Skeletal muscle tissue (tissue), 3 donors: ENCODE measurements at regions not wholly inside any gene's neighbourhood (a gene's known extent, or its start where the extent isn't known, plus 50 kb on each side); places are given as distances from the start of the nearest gene placed in this dataset.

Experiments
- H3K27ac ChIP-seq: one replicate; pipeline ENCODE4 v1.7.0; 2013; ENCODE audit warnings: mild to moderate bottlenecking, low read depth, low read length, inconsistent platforms
- H3K27me3 ChIP-seq, 3 donors: one replicate each; pipeline ENCODE4 v1.7.0; 2013; ENCODE audit warnings: low read length in 3 of 3; ENCODE audit not compliant: control insufficient read depth in 3 of 3, insufficient read depth in 3 of 3
- H3K36me3 ChIP-seq, 3 donors: one replicate each; pipeline ENCODE4 v1.7.0; 2013; ENCODE audit warnings: low read length in 3 of 3; ENCODE audit not compliant: control insufficient read depth in 3 of 3, insufficient read depth in 3 of 3
- H3K4me1 ChIP-seq, 3 donors: one replicate each; pipeline ENCODE4 v1.7.0; 2013; ENCODE audit warnings: low read length in 3 of 3, mild to moderate bottlenecking in 3 of 3; ENCODE audit not compliant: control insufficient read depth in 3 of 3, insufficient read depth in 3 of 3
- H3K4me3 ChIP-seq, 3 donors: one replicate each; pipeline ENCODE4 v1.7.0; 2013; ENCODE audit warnings: low read length in 3 of 3
- H3K9ac ChIP-seq, 3 donors: one replicate each; pipeline ENCODE4 v1.7.0; 2013; ENCODE audit warnings: low read length in 3 of 3, mild to moderate bottlenecking in 3 of 3, moderate library complexity in 2 of 3, low read depth in 1 of 3
- H3K9me3 ChIP-seq, 3 donors: one replicate each; pipeline ENCODE4 v1.7.0; 2013; ENCODE audit warnings: low read length in 3 of 3; ENCODE audit not compliant: control insufficient read depth in 3 of 3
- donor health status: Osteomylitis.

- peaks cover 0 to 2% (median 0%) of the 10 kb centered on the region in 3 donors for H3K27me3 ChIP-seq
- H3K27ac ChIP-seq = no peak overlapping the region
- H3K4me3 ChIP-seq = no peak overlapping the region
- H3K4me1 ChIP-seq = no peaks in the 10 kb centered on the region
- H3K36me3 ChIP-seq = no peaks in the 10 kb centered on the region
- no peaks in the 10 kb centered on the region for H3K9me3 ChIP-seq
- H3K9ac ChIP-seq = no peak overlapping the region
Observed at GRCh38 chr20:52645822-52646221, 326.3 kb upstream of the TSHZ2 start.

GRCh38 chr20:52643034-52643433 lies 329.1 kb upstream of the TSHZ2 start:
- Histone ChIP-seq H3K9ac (no peak overlapping the region), H3K4me3 (no peak overlapping the region), H3K36me3 (no peaks in the 10 kb centered on the region), H3K9me3 (no peaks in the 10 kb centered on the region), H3K27ac (no peak overlapping the region), H3K27me3 (peaks cover 0 to 2% (median 0%) of the 10 kb centered on the region in 3 donors), H3K4me1 (no peaks in the 10 kb centered on the region)

GRCh38 chr20:52637201-52637600 lies 335.0 kb upstream of the TSHZ2 start:
- Histone ChIP-seq H3K27ac (no peak overlapping the region), H3K27me3 (no peaks in the 10 kb centered on the region), H3K4me3 (no peak overlapping the region), H3K36me3 (no peaks in the 10 kb centered on the region), H3K4me1 (no peaks in the 10 kb centered on the region), H3K9me3 (no peaks in the 10 kb centered on the region), H3K9ac (no peak overlapping the region)

GRCh38 chr20:52631469-52631868 lies 340.7 kb upstream of the TSHZ2 start:
- Histone ChIP-seq H3K36me3 (no peaks in the 10 kb centered on the region), H3K9me3 (peaks cover 0 to 3% (median 0%) of the 10 kb centered on the region in 3 donors), H3K4me3 (no peak overlapping the region), H3K4me1 (no peaks in the 10 kb centered on the region), H3K9ac (no peak overlapping the region), H3K27me3 (no peaks in the 10 kb centered on the region), H3K27ac (no peak overlapping the region)

GRCh38 chr20:52630138-52630537 lies 342.0 kb upstream of the TSHZ2 start:
- H3K36me3 ChIP-seq = no peaks in the 10 kb centered on the region
- no peak overlapping the region for H3K9ac ChIP-seq
- no peak overlapping the region for H3K27ac ChIP-seq
- H3K4me3 ChIP-seq = no peak overlapping the region
- peaks cover 0 to 3% (median 0%) of the 10 kb centered on the region in 3 donors for H3K9me3 ChIP-seq
- no peaks in the 10 kb centered on the region for H3K4me1 ChIP-seq
- H3K27me3 ChIP-seq = no peaks in the 10 kb centered on the region

- H3K27me3 ChIP-seq = no peaks in the 10 kb centered on the region
- H3K36me3 ChIP-seq = no peaks in the 10 kb centered on the region
- H3K9me3 ChIP-seq = no peaks in the 10 kb centered on the region
Observed at GRCh38 chr20:52624281-52624680, 347.9 kb upstream of the TSHZ2 start.

GRCh38 chr20:52622081-52622480 lies 350.1 kb upstream of the TSHZ2 start:
- H3K27ac ChIP-seq = no peak overlapping the region
- H3K4me3 ChIP-seq = no peak overlapping the region
- no peaks in the 10 kb centered on the region for H3K9me3 ChIP-seq
- H3K4me1 ChIP-seq = no peaks in the 10 kb centered on the region
- no peaks in the 10 kb centered on the region for H3K27me3 ChIP-seq
- no peaks in the 10 kb centered on the region for H3K36me3 ChIP-seq
- no peak overlapping the region for H3K9ac ChIP-seq

More at GRCh38 chr20:52624281-52624680, 347.9 kb upstream of the TSHZ2 start:
- Histone ChIP-seq H3K4me1 (no peaks in the 10 kb centered on the region), H3K4me3 (no peak overlapping the region), H3K9ac (no peak overlapping the region), H3K27ac (no peak overlapping the region)

GRCh38 chr20:52621401-52621800 lies 350.8 kb upstream of the TSHZ2 start:
- Histone ChIP-seq H3K36me3 (no peaks in the 10 kb centered on the region), H3K27me3 (no peaks in the 10 kb centered on the region), H3K9me3 (no peaks in the 10 kb centered on the region), H3K9ac (no peak overlapping the region), H3K4me1 (no peaks in the 10 kb centered on the region), H3K4me3 (no peak overlapping the region), H3K27ac (no peak overlapping the region)

- H3K4me3 ChIP-seq = no peak overlapping the region
- no peaks in the 10 kb centered on the region for H3K36me3 ChIP-seq
Observed at GRCh38 chr20:52619671-52620070, 352.5 kb upstream of the TSHZ2 start.

GRCh38 chr20:52619101-52619500 lies 353.1 kb upstream of the TSHZ2 start:
- Histone ChIP-seq H3K27me3 (no peaks in the 10 kb centered on the region), H3K9me3 (no peaks in the 10 kb centered on the region), H3K27ac (no peak overlapping the region), H3K36me3 (no peaks in the 10 kb centered on the region), H3K4me3 (no peak overlapping the region), H3K9ac (no peak overlapping the region), H3K4me1 (no peaks in the 10 kb centered on the region)

More at GRCh38 chr20:52619671-52620070, 352.5 kb upstream of the TSHZ2 start:
- Histone ChIP-seq H3K4me1 (no peaks in the 10 kb centered on the region), H3K9me3 (no peaks in the 10 kb centered on the region), H3K27ac (no peak overlapping the region), H3K9ac (no peak overlapping the region), H3K27me3 (no peaks in the 10 kb centered on the region)

- Histone ChIP-seq H3K27ac (no peak overlapping the region), H3K27me3 (no peaks in the 10 kb centered on the region), H3K36me3 (no peaks in the 10 kb centered on the region)
Observed at GRCh38 chr20:52616629-52617028, 355.5 kb upstream of the TSHZ2 start.

More at GRCh38 chr20:52616629-52617028, 355.5 kb upstream of the TSHZ2 start:
- no peak overlapping the region for H3K4me3 ChIP-seq
- H3K9me3 ChIP-seq = peaks cover 0 to 4% (median 0%) of the 10 kb centered on the region in 3 donors
- no peaks in the 10 kb centered on the region for H3K4me1 ChIP-seq
- no peak overlapping the region for H3K9ac ChIP-seq
